ENCODE measurements at regions not wholly inside any gene's neighbourhood (a gene's known extent, or its start where the extent isn't known, plus 50 kb on each side); places are given as distances from the start of the nearest gene placed in this dataset.

DNA sequence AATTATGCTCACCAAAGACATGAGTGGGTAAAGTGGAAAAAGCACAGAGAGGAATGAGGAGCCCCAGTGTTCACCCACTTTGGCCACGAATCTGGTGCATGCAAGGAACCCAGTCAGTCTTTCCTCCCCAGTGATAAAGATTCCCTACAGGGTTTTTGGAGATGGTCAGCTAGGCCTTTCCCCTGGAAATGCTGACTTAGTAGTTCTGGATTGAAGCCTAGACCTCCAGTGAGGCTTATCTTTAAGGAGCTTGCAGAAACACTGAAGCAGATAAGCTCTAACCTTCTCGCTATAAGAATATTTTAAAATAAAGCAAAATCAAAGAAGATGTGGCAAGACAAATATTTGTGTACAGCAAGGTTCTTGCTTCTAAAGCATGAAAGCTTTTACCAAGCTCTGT, 178.3 kb upstream of the CCDC68 start (continued):
- TF ChIP-seq, protein P1, sequence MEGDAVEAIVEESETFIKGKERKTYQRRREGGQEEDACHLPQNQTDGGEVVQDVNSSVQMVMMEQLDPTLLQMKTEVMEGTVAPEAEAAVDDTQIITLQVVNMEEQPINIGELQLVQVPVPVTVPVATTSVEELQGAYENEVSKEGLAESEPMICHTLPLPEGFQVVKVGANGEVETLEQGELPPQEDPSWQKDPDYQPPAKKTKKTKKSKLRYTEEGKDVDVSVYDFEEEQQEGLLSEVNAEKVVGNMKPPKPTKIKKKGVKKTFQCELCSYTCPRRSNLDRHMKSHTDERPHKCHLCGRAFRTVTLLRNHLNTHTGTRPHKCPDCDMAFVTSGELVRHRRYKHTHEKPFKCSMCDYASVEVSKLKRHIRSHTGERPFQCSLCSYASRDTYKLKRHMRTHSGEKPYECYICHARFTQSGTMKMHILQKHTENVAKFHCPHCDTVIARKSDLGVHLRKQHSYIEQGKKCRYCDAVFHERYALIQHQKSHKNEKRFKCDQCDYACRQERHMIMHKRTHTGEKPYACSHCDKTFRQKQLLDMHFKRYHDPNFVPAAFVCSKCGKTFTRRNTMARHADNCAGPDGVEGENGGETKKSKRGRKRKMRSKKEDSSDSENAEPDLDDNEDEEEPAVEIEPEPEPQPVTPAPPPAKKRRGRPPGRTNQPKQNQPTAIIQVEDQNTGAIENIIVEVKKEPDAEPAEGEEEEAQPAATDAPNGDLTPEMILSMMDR (conservative IDR thresholded peaks at IDR 0.05; ENCODE audit: low read depth in 2 of 2) = no peak
- no peak for TF ChIP-seq JUNB (IDR thresholded peaks at IDR 0.05; ENCODE audit: unreplicated experiment)
- TF ChIP-seq ZNF114 (CRISPR knock-in tag; IDR thresholded peaks at IDR 0.05) = no peak
- TF ChIP-seq ZNF331 (CRISPR knock-in tag; IDR thresholded peaks at IDR 0.05; ENCODE audit: low read depth) = no peak
- no peak for TF ChIP-seq CREB1 (CRISPR knock-in tag; IDR thresholded peaks at IDR 0.05; ENCODE audit: low read depth)
- no peak for TF ChIP-seq NANOG (IDR thresholded peaks at IDR 0.05; ENCODE audit: borderline replicate concordance)

DNA sequence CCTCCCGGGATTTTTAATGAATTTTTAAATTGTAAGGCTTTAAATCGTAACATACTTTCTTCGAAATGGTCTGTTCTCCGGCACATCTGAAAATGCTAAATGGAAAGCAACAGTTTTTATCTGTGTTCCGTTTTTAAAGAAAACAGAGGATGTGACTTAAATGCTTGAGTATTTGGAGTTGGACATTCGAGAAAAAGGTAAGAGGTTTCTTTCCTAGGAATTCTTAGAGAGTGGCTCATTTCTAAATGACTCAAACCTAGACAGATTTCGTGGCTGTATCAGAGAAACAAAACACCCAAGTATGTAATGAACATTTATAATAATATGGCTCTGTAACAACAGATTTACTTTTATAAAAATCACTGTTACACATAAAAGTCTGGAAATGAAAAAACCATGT, 177.6 kb upstream of the CCDC68 start:
- no peak overlapping the region for H3K4me3 Mint-ChIP-seq
- no peaks in the 10 kb centered on the region for H3K4me1 Mint-ChIP-seq
- H2AFZ ChIP-seq = no peak overlapping the region
- H3K36me3 Mint-ChIP-seq (ENCODE audit: low read depth) = no peaks in the 10 kb centered on the region
- ATAC-seq (no peak), DNase-seq (ENCODE audit: low spot score) (no peak)
- no peaks in the 10 kb centered on the region for H3K36me3 ChIP-seq (ENCODE audit: insufficient read depth)
- no peak overlapping the region for H3K4me2 ChIP-seq
- no peaks in the 10 kb centered on the region for H3K79me2 ChIP-seq (replicated peaks; ENCODE audit: insufficient read depth)
- H3K27ac ChIP-seq (ENCODE audit: low read depth) = no peak overlapping the region
- H3K9me2 ChIP-seq (ENCODE audit: insufficient read depth) = peaks cover 10% of the 10 kb centered on the region
- no peaks in the 10 kb centered on the region for H3K27me3 ChIP-seq (ENCODE audit: insufficient read depth)
- H3K4me1 ChIP-seq (ENCODE audit: insufficient read depth) = no peaks in the 10 kb centered on the region
- no peaks in the 10 kb centered on the region for H4K20me1 ChIP-seq (replicated peaks; ENCODE audit: insufficient read depth)
- H3F3A ChIP-seq (replicated peaks; ENCODE audit: low read depth) = no peaks in the 10 kb centered on the region
- no peak overlapping the region for H3K27ac Mint-ChIP-seq
- H3K27me3 Mint-ChIP-seq (ENCODE audit: insufficient read depth, low read depth, poor library complexity) = no peaks in the 10 kb centered on the region
- H3K4me3 ChIP-seq = no peak overlapping the region
- no peaks in the 10 kb centered on the region; the same call in 2 of the 3 replicates for H3K9me3 Mint-ChIP-seq
- no peak for TF ChIP-seq JUNB (IDR thresholded peaks at IDR 0.05; ENCODE audit: unreplicated experiment)
- TF ChIP-seq EZH2 (IDR thresholded peaks at IDR 0.05; ENCODE audit: low read depth, unreplicated experiment) = no peak
- TF ChIP-seq, protein P2, sequence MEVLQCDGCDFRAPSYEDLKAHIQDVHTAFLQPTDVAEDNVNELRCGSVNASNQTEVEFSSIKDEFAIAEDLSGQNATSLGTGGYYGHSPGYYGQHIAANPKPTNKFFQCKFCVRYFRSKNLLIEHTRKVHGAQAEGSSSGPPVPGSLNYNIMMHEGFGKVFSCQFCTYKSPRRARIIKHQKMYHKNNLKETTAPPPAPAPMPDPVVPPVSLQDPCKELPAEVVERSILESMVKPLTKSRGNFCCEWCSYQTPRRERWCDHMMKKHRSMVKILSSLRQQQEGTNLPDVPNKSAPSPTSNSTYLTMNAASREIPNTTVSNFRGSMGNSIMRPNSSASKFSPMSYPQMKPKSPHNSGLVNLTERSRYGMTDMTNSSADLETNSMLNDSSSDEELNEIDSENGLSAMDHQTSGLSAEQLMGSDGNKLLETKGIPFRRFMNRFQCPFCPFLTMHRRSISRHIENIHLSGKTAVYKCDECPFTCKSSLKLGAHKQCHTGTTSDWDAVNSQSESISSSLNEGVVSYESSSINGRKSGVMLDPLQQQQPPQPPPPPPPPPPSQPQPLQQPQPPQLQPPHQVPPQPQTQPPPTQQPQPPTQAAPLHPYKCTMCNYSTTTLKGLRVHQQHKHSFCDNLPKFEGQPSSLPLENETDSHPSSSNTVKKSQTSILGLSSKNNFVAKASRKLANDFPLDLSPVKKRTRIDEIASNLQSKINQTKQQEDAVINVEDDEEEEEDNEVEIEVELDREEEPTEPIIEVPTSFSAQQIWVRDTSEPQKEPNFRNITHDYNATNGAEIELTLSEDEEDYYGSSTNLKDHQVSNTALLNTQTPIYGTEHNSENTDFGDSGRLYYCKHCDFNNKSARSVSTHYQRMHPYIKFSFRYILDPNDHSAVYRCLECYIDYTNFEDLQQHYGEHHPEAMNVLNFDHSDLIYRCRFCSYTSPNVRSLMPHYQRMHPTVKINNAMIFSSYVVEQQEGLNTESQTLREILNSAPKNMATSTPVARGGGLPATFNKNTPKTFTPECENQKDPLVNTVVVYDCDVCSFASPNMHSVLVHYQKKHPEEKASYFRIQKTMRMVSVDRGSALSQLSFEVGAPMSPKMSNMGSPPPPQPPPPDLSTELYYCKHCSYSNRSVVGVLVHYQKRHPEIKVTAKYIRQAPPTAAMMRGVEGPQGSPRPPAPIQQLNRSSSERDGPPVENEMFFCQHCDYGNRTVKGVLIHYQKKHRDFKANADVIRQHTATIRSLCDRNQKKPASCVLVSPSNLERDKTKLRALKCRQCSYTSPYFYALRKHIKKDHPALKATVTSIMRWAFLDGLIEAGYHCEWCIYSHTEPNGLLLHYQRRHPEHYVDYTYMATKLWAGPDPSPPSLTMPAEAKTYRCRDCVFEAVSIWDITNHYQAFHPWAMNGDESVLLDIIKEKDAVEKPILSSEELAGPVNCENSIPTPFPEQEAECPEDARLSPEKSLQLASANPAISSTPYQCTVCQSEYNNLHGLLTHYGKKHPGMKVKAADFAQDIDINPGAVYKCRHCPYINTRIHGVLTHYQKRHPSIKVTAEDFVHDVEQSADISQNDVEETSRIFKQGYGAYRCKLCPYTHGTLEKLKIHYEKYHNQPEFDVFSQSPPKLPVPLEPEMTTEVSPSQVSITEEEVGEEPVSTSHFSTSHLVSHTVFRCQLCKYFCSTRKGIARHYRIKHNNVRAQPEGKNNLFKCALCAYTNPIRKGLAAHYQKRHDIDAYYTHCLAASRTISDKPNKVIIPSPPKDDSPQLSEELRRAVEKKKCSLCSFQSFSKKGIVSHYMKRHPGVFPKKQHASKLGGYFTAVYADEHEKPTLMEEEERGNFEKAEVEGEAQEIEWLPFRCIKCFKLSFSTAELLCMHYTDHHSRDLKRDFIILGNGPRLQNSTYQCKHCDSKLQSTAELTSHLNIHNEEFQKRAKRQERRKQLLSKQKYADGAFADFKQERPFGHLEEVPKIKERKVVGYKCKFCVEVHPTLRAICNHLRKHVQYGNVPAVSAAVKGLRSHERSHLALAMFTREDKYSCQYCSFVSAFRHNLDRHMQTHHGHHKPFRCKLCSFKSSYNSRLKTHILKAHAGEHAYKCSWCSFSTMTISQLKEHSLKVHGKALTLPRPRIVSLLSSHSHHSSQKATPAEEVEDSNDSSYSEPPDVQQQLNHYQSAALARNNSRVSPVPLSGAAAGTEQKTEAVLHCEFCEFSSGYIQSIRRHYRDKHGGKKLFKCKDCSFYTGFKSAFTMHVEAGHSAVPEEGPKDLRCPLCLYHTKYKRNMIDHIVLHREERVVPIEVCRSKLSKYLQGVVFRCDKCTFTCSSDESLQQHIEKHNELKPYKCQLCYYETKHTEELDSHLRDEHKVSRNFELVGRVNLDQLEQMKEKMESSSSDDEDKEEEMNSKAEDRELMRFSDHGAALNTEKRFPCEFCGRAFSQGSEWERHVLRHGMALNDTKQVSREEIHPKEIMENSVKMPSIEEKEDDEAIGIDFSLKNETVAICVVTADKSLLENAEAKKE (CRISPR knock-in tag; IDR thresholded peaks at IDR 0.05) = no peak
- no peak for TF ChIP-seq POLR2AphosphoS5 (IDR thresholded peaks at IDR 0.05; ENCODE audit: low read depth)
- TF ChIP-seq, protein P3, sequence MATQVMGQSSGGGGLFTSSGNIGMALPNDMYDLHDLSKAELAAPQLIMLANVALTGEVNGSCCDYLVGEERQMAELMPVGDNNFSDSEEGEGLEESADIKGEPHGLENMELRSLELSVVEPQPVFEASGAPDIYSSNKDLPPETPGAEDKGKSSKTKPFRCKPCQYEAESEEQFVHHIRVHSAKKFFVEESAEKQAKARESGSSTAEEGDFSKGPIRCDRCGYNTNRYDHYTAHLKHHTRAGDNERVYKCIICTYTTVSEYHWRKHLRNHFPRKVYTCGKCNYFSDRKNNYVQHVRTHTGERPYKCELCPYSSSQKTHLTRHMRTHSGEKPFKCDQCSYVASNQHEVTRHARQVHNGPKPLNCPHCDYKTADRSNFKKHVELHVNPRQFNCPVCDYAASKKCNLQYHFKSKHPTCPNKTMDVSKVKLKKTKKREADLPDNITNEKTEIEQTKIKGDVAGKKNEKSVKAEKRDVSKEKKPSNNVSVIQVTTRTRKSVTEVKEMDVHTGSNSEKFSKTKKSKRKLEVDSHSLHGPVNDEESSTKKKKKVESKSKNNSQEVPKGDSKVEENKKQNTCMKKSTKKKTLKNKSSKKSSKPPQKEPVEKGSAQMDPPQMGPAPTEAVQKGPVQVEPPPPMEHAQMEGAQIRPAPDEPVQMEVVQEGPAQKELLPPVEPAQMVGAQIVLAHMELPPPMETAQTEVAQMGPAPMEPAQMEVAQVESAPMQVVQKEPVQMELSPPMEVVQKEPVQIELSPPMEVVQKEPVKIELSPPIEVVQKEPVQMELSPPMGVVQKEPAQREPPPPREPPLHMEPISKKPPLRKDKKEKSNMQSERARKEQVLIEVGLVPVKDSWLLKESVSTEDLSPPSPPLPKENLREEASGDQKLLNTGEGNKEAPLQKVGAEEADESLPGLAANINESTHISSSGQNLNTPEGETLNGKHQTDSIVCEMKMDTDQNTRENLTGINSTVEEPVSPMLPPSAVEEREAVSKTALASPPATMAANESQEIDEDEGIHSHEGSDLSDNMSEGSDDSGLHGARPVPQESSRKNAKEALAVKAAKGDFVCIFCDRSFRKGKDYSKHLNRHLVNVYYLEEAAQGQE (IDR thresholded peaks at IDR 0.05; ENCODE audit: unreplicated experiment) = no peak
- TF ChIP-seq CREB1 (CRISPR knock-in tag; IDR thresholded peaks at IDR 0.05; ENCODE audit: low read depth) = no peak
- no peak for TF ChIP-seq ZNF331 (CRISPR knock-in tag; IDR thresholded peaks at IDR 0.05; ENCODE audit: low read depth)
- no peak for TF ChIP-seq EZH2phosphoT487 (IDR thresholded peaks at IDR 0.05; ENCODE audit: unreplicated experiment)
- TF ChIP-seq, protein P1 (conservative IDR thresholded peaks at IDR 0.05; ENCODE audit: low read depth in 2 of 2) = no peak
- no peak for TF ChIP-seq ZNF114 (CRISPR knock-in tag; IDR thresholded peaks at IDR 0.05)
